K562 (cell line): ENCODE measurements at regions not wholly inside any gene's neighbourhood (a gene's known extent, or its start where the extent isn't known, plus 50 kb on each side); places are given as distances from the start of the nearest gene placed in this dataset.

Source experiments
- ATF3 ChIP-seq, 2 experiments: fragments of 450-650 bp in 1 of 2; sonication (generic) in 1 of 2; formaldehyde crosslinking in 1 of 2; IDR thresholded peaks in 1 of 2; conservative IDR thresholded peaks in 1 of 2; 2 replicates each; pipeline versions ENCODE4 v1.6.1 to v1.8.1; 2016 to 2023; ENCODE audit warnings: mild to moderate bottlenecking in 2 of 2, moderate library complexity in 2 of 2, inconsistent platforms in 1 of 2, missing genetic modification reagents in 1 of 2
- CBX8 ChIP-seq: fragments of 200-600 bp; sonication (generic); IDR thresholded peaks from 2 replicates; pipeline ENCODE4 v1.6.1; 2012; ENCODE audit warnings: borderline replicate concordance, mixed run types, low read depth, mild to moderate bottlenecking, moderate library complexity, mixed read lengths, low read length, control low read depth, inconsistent platforms; ENCODE audit not compliant: poor library complexity, severe bottlenecking; ENCODE audit errors: extremely low read depth
- UBTF ChIP-seq, 2 experiments: IDR thresholded peaks; 2 replicates each; pipeline ENCODE4 v1.6.1; 2012; ENCODE audit warnings: improper control_type of control experiment in 2 of 2, low read depth in 2 of 2, low read length in 2 of 2, borderline replicate concordance in 1 of 2
- ZBTB9 ChIP-seq: fragments of 450-650 bp; formaldehyde crosslinking; IDR thresholded peaks from 2 replicates; pipeline ENCODE4 v1.4.0; 2020; ENCODE audit warnings: mild to moderate bottlenecking, moderate library complexity

- no peak for TF ChIP-seq ATF3 (IDR thresholded peaks at IDR 0.05)
- TF ChIP-seq ATF3 (CRISPR knock-in tag; conservative IDR thresholded peaks at IDR 0.05) = 0 out of 2 replicates have a peak, but pooled peaks have one; percentile 30
- 0 out of 4 replicates have a peak, but pooled peaks of 1 of the 2 experiments have one; percentile 8 for TF ChIP-seq UBTF (IDR thresholded peaks at IDR 0.05; ENCODE audit: borderline replicate concordance in 1 of 2, low read depth in 2 of 2, low read length in 2 of 2)
- no peak for TF ChIP-seq CBX8
- no peak for TF ChIP-seq ZBTB9 (CRISPR knock-in tag)
Measured at GRCh38 chr1:109824349-109825115, 60.8 kb upstream of the EPS8L3 start (continued).
